ENCODE measurements at regions not wholly inside any gene's neighbourhood (a gene's known extent, or its start where the extent isn't known, plus 50 kb on each side); places are given as distances from the start of the nearest gene placed in this dataset.

DNA sequence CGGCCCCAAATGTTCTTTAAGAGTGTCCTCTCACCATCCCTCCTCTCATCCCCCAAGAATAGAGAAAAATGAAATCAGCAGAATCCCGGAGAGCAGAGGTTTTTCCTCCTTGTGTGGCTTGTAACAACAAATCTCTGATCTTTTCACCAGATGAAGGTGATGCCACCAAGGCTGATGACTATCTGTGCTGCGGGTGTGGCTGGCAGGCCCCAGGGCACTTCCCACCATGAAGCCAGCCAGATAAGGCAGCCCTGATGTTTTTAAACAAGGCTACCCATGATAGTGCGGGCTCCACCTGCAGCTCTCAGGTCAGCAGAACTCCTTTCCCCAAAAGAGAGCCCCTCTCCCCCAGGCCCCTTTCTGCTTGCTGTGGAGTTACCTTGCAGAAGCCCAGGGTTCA is 58.0 kb upstream of the PARP11 start:
- intact Hi-C loops (cut with DNase I, micrococcal nuclease) = no loop called here
- no peak for ATAC-seq
- DNase-seq = no peak

DNA sequence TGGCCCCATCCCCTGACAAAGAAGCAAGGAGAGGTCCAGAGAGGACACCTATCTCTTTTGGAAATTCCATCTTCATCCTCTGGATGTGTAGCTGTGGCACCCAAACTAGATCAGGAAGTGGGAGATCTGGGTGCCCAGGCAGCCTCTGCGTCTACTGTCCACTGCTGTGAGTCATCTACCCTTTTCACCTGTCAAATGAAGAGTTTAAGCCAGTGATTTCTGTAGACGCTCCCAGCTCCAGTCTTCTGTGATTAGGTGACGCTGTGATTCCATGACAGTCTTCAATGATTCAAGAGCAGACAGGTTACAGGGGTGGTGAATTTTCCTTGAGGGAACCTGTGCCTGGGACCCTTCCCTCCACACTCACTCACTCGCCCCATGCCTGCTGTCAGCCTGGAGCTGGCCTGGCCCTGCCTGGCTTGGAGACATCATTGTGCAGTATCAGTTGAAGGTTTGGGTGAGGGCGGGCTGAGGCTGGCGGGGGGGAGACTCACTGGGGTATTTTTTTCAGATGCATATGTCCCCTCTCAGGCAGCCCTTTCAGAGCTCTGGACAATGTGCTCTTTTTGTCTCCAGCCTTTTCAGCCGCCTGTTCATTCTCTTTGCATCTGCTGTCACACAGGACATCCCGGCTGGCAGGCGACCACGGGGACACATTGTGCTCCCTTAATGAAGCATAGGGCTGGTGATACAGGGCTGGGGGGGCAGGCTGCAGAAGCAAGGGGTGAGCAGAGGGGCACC is 56.8 kb upstream of the PARP11 start:
- intact Hi-C loops (cut with DNase I, micrococcal nuclease) = no loop called here
- ATAC-seq (no peak), DNase-seq (no peak)

DNA sequence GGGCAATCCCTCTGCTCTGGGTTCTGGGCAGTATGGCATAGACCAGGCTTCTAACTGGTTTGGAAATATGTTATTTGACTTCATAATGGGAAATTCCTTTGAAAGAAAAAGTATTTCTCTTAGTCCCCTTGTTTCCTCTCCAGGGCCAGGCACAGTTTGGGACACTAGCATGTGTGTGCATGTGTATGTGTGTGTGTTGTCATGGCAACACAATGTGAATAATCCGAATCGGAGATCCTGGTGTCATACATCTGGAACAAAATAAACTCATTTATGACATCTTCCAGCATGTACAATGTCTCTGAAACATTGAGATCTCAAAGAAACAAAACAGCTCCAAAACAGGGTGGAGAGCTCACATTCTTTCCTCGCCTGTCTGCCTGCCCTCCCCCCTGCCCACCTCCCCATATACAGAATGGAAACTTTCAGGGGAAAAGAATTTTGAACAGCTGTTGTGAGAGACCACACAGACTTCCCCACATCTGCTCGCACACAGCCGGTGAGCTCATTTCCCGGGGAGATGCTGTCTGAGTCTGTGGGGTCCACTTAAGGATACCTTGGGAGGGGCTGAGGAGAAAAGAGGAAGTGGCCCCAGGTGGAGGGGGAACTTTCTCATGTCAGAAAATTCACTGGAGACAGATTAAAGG is 55.5 kb upstream of the PARP11 start:
- intact Hi-C loops (cut with DNase I, micrococcal nuclease) = no loop called here
- DNase-seq (no peak), ATAC-seq (no peak)

DNA sequence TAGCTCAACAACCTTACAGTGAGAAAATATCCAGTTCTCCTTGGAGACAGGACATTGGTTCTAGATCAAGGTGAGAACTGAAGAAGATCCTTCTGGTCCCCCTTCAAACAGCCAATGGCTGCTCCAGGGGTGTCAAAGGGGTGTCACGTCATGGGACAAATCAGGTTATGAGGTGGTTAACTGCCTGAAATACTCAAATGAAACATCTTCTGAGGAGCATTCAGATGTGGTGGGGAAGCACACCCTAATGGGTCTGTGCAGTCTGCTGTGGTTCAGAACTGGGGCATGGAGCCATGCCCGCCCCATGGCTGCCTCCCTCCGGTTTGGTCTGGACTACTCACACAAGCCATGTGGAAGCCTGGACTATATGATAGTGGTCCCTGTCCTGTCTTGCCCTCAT is 52.4 kb upstream of the PARP11 start:
- DNase-seq = no peak
- intact Hi-C loops (cut with DNase I, micrococcal nuclease) = no loop called here
- no peak for ATAC-seq

DNA sequence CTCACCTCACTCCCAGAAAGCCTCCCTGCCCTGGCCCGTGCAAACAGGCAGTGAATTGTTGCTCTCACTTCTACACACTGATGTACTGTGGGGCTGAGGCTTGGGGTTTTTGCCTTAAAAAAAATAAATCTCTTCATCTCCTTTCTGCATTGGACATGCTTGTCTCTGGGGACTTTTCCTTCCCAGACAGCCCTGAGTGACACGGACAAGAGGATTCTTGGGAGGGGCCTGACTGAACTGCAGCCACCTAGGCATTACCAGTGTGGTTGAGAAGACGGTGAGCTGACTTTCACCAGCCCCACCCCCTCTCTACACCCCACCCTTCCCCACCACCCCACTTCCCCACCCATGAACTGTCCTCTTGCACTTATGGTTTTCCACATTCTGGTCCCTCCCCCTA is 51.6 kb upstream of the PARP11 start:
- intact Hi-C loops (cut with DNase I, micrococcal nuclease) = no loop called here
- ATAC-seq = no peak
- no peak for DNase-seq

DNA sequence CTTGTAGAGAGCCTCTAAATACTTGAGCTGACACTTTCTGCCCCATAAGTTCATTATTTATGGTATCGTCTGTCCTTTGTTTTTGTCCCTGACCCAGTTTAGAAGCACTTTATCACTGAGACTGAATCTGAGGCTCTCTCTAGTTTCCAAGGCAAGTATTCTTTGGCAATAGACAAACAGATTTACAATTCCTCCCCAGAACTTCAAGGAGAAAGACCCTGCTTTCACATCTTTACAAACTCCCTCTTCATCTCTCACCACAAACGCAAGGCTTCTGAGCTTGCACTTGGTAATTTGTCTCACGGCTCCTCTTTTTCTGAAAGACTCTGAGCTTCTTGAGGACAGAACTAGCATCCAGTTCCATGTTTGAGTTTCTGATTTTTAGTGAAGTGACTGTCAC is 49.8 kb upstream of the PARP11 start:
- ATAC-seq = no peak
- no peak for DNase-seq
- intact Hi-C loops (cut with DNase I, micrococcal nuclease) = no loop called here

Data from left colon (tissue), 2 donors.